ENCODE measurements at regions not wholly inside any gene's neighbourhood (a gene's known extent, or its start where the extent isn't known, plus 50 kb on each side); places are given as distances from the start of the nearest gene placed in this dataset.

DNA sequence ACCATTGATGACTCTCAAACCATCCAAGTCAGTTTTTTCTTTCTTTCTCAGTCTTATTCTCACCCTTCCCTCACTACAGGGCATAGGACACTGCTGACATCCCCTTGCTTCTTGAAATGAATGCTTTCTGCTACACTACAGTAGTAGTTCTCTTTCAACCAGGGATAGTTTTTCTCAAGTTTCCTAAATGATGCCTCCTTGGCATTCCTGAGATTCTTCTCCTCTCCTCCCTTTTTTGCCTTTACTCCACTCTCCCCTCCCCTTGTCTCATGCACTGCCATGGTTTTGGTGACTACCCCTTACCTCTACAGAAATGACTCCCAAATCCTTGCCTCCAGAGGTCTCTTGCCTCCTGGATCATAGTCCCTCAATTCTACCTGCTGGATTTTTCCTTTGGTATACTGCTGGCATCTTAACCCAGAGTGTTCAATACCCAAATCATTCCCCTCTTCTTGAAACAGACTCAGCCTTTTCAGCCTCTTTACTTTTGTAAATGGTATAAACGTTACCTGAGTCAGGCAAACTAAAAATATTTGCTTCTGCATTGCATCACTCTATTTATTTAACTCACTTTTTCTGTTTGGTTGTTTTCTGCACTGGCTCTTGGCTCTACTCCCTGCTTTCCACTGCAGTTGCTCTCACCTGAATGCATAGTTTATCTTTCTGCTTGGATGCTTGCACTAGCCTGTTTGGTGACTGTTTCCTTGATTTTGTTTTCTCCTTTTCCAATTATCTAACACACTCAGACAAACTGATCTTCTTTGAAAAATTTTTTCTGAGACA, 211.6 kb upstream of the IGF1 start:
- TF ChIP-seq, protein P1, sequence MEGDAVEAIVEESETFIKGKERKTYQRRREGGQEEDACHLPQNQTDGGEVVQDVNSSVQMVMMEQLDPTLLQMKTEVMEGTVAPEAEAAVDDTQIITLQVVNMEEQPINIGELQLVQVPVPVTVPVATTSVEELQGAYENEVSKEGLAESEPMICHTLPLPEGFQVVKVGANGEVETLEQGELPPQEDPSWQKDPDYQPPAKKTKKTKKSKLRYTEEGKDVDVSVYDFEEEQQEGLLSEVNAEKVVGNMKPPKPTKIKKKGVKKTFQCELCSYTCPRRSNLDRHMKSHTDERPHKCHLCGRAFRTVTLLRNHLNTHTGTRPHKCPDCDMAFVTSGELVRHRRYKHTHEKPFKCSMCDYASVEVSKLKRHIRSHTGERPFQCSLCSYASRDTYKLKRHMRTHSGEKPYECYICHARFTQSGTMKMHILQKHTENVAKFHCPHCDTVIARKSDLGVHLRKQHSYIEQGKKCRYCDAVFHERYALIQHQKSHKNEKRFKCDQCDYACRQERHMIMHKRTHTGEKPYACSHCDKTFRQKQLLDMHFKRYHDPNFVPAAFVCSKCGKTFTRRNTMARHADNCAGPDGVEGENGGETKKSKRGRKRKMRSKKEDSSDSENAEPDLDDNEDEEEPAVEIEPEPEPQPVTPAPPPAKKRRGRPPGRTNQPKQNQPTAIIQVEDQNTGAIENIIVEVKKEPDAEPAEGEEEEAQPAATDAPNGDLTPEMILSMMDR (IDR thresholded peaks at IDR 0.05; ENCODE audit: unreplicated experiment in 3 of 3) = no peak
- H3K4me1 Mint-ChIP-seq = peaks cover 10% of the 10 kb centered on the region
- H3K27ac Mint-ChIP-seq = peak overlapping the region in 1 of 3 experiments; percentile 1
- H3K27me3 Mint-ChIP-seq (ENCODE audit: low read depth) = no peaks in the 10 kb centered on the region
- H3K36me3 Mint-ChIP-seq (ENCODE audit: low read depth) = no peaks in the 10 kb centered on the region
- no peak overlapping the region for H3K4me3 Mint-ChIP-seq
- H3K9me3 Mint-ChIP-seq = peaks cover 14% of the 10 kb centered on the region

- peaks cover 10% of the 10 kb centered on the region for H3K4me1 Mint-ChIP-seq
- no peak overlapping the region for H3K27ac Mint-ChIP-seq
- H3K36me3 Mint-ChIP-seq (ENCODE audit: low read depth) = no peaks in the 10 kb centered on the region
- H3K27me3 Mint-ChIP-seq (ENCODE audit: low read depth) = no peaks in the 10 kb centered on the region
- no peak overlapping the region for H3K4me3 Mint-ChIP-seq
- peaks cover 4% of the 10 kb centered on the region for H3K9me3 Mint-ChIP-seq
- TF ChIP-seq, protein P1 (IDR thresholded peaks at IDR 0.05; ENCODE audit: unreplicated experiment in 3 of 3) = no peak
These were observed 209.9 kb upstream of the IGF1 start for GRCh38 chr12:102690253-102690652.

DNA sequence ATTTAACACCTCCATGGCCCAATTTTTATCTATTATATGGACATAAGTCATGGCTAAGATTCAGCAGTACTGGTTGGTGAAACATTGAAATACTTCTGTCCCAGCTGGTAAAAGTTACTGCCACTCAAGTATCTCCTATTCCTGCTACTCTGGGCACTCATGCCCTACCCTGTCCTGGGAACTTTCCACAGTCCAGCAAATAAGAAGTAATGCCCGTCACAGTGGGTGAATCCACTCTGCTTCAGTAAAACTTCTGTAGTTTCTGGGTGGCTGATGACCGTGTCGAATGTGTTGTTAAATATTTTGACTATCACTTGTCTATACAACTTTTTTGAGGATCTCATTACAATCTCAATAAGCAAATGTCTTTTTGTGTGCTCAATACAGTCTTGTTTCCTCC, 209.3 kb upstream of the IGF1 start:
- H3K27me3 Mint-ChIP-seq (ENCODE audit: low read depth) = no peaks in the 10 kb centered on the region
- peaks cover 4% of the 10 kb centered on the region for H3K9me3 Mint-ChIP-seq
- H3K4me1 Mint-ChIP-seq = peaks cover 10% of the 10 kb centered on the region
- TF ChIP-seq, protein P1 (IDR thresholded peaks at IDR 0.05; ENCODE audit: unreplicated experiment in 3 of 3) = no peak
- no peak overlapping the region for H3K27ac Mint-ChIP-seq
- H3K4me3 Mint-ChIP-seq = no peak overlapping the region
- no peaks in the 10 kb centered on the region for H3K36me3 Mint-ChIP-seq (ENCODE audit: low read depth)

DNA sequence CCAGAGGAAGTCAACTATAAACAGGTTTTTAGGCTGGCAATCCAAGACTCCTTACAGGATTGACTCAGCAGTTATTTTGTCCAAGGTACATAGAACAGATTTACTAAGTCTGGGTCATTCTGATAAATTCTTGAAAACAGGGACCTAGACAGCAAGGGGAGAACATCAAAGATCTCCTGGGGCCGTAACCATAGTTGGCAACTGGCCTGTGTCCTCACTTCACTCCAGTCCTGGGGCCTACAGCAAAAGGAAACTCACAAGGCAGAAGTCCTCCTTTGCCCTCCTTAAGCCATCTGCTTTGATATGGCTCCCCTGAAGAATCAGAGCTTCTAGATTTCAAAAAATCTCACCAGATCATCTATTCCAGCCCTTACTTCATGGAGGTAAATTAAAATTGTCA, 207.2 kb upstream of the IGF1 start:
- TF ChIP-seq, protein P1 (IDR thresholded peaks at IDR 0.05; ENCODE audit: unreplicated experiment in 3 of 3) = no peak
- Mint-ChIP-seq H3K4me1 (peaks cover 10% of the 10 kb centered on the region), H3K4me3 (no peak overlapping the region), H3K27me3 (ENCODE audit: low read depth) (no peaks in the 10 kb centered on the region), H3K9me3 (no peaks in the 10 kb centered on the region), H3K27ac (no peak overlapping the region), H3K36me3 (ENCODE audit: low read depth) (no peaks in the 10 kb centered on the region)

DNA sequence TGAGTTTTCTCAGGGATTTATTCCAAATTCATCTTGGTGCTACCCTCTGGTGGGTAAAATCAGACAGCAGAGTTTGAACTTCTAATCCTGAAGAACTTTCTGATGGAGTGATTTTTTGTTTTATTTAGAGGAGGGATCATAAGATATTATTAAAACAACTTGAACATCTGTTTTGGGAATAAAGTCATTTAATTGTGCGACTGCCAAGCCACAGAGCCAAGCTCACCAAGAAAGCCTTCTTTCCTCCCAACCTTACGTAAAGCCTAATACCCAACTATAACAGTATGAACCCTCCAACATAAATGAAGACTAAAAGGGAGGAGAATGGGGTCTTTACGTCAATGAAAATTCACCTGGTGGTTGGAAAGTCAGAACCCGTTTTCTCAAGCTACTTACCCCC, 205.5 kb upstream of the IGF1 start:
- Mint-ChIP-seq H3K27ac (no peak overlapping the region), H3K9me3 (no peaks in the 10 kb centered on the region), H3K27me3 (ENCODE audit: low read depth) (no peaks in the 10 kb centered on the region), H3K4me3 (no peak overlapping the region), H3K36me3 (ENCODE audit: low read depth) (no peaks in the 10 kb centered on the region), H3K4me1 (no peaks in the 10 kb centered on the region)
- TF ChIP-seq, protein P1 (IDR thresholded peaks at IDR 0.05; ENCODE audit: unreplicated experiment in 3 of 3) = no peak

DNA sequence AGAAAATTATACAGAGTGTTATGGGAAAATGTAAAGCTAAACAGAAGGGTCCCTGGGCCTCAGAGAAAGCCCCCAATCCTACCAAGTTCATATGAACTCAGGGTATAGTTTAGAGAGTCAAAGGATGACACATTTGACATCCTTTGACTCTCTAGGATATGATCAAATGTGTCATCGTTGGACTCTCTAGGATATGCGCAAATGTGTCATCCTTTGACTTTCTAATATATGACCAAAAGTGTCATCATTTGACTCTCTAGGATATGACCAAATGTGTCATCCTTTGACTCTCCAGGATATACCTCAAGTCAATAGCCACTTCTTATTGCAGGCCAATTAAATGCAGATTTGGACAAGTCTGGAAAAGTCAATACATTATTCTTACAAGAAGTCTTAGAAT, 204.8 kb upstream of the IGF1 start:
- Mint-ChIP-seq H3K27me3 (ENCODE audit: low read depth) (no peaks in the 10 kb centered on the region), H3K4me1 (no peaks in the 10 kb centered on the region), H3K36me3 (ENCODE audit: low read depth) (no peaks in the 10 kb centered on the region), H3K27ac (no peak overlapping the region), H3K4me3 (no peak overlapping the region), H3K9me3 (no peaks in the 10 kb centered on the region)
- TF ChIP-seq, protein P1 (IDR thresholded peaks at IDR 0.05; ENCODE audit: unreplicated experiment in 3 of 3) = no peak
